Hypothalamus (tissue), 51 donors: ENCODE measurements at regions not wholly inside any gene's neighbourhood (a gene's known extent, or its start where the extent isn't known, plus 50 kb on each side); places are given as distances from the start of the nearest gene placed in this dataset.

Experiments
- DNase-seq, 51 donors: peaks; one replicate each; lab custom pipeline; 2025; lab: John Stamatoyannopoulos, UW

GRCh38 chr10:83037653-83038052 lies 1101.7 kb upstream of the GHITM start:
- DNase-seq, result no peak

GRCh38 chr10:83038631-83039030 lies 1100.7 kb upstream of the GHITM start:
- no peak for DNase-seq

GRCh38 chr10:83045731-83046130 lies 1093.6 kb upstream of the GHITM start:
- DNase-seq, result no peak

DNA sequence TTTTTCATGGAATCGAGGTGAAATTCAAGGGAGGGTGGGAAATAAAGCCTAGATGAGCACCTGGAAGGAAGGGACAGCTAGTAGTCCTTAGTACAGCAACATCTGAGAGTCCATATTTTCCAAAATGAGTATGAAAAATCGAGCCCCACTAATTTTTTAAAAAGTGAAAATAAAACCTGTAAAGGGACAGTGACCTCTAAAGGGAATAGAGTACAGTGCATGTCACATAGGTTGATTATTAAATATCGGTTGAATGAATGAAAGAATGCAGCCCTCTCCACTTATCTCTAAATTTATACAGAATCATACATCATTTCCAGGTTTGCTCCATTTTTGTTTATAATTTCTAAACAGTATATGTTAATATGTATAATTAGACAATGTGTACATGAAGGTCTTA lies 1088.5 kb upstream of the GHITM start:
- no peak for DNase-seq

DNA sequence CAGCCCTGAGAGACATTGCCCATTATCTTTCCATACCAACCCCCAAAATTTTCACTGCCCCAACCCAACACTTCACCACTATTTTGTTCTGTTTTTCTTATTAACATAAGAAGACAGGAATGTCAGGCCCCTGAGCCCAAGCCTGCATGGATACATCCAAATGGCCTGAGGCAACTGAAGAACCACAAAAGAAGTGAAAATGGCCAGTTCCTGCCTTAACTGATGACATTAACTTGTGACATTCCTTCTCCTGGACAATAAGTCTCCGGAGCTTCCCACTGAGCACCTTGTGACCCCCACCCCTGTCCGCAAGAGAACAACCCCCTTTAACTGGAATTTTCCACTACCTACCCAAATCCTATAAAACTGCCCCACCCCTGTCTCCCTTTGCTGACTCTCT lies 1076.4 kb upstream of the GHITM start:
- DNase-seq, result no peak

DNA sequence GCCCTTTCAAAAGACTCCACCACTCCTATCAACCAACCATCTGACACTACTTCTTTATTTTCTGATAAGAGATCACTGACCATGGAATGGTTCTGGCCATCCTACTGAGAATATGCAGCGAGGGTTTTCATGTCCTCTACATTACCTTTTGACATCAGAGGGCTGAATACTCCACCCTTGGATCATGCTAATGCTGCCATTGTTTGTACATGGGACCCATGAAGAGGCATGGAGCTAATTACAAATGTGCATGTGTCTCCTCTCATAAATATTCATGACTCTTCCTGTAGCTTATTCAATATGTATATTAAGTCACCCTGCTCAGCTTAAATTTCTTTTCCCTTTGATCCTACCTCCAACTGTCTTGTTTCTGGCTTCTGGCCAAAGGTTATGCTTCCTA lies 1065.8 kb upstream of the GHITM start:
- DNase-seq, result no peak

GRCh38 chr10:83075016-83075814 lies 1064.1 kb upstream of the GHITM start:
- DNase-seq, result no peak

DNA sequence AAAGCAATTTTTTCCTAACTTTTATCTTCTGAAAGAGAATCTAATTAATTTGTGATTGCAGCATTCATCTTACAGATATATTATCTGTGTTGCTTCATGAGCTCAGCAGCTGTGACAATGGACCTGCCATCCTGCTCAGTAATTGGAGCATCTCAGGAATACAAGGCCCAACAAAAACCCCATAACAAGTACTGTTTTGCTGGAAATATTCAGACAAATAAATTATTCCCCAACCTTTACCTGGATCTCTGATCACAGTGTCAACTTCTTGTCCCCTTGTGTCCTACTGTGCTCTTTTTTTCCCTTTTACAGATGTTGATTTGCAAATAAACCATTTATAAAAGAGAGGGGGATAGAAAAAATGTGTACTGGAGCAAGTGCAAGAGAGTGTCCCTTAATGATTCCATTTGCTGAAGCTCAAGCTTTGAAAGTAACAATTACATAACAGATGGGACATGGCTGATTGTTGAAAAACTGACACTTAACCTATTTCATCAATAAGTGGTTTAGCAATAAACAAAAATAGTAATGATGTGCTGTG lies 1063.4 kb upstream of the GHITM start:
- no peak for DNase-seq

DNA sequence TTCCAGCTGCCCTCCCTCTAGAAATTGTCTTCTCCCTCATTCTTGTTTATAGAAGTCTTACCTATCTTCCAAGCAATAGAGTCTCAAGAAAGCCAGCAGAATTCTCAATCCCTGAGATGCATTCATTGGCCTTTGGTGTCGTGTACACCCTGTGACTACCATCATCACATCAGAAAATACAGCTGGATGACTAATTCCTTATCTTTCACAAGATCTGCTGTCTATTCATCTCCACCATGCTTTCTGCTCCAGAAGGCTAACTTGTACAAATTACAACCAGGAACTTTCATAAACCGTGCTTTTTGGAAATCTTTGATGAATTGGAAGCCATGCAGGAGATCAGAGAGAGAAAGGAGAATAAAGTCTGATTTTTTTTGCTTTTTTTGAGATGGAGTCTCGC lies 1062.9 kb upstream of the GHITM start:
- DNase-seq, result no peak

- no peak for DNase-seq
These were observed 1061.1 kb upstream of the GHITM start for GRCh38 chr10:83078160-83078559.

DNA sequence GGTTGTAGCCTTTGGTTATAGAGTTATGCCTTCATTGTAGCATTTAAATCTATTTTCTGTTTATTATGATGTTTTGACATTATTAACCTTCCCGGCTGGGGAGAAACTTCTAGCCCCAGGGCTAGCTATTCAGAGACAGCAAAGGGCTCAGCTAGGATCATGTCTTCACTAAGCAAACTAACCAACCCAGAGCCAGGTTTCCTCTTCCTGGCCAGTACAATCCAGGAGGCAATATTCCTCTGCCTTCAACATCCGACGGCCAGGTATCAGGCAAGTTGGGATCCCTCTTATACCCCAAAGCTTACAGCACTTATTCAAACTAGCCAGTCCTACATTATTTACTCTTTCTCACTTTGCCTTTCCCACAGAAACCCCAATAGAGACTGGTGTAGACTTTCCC lies 1060.7 kb upstream of the GHITM start:
- DNase-seq, result no peak

GRCh38 chr10:83083831-83084230 lies 1055.5 kb upstream of the GHITM start:
- no peak for DNase-seq

DNA sequence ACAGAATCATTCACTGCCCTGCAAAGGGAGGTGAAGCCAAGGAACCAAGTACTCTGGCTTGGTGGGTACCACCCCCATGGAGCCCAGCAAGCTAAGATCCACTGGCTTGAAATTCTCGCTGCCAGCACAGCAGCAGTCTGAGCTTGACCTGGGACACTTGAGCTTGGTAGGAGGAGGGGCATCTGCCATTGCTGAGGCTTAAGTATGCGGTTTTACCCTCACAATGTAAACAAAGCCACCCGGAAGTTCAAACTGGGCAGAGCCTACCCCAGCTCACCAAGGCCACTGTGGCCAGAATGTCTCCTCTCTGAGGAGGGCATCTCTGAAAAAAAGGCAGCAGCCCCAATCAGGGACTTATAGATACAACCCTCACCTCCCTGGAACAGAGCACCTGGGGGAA lies 1050.0 kb upstream of the GHITM start:
- DNase-seq, result no peak

GRCh38 chr10:83104616-83105015 lies 1034.7 kb upstream of the GHITM start:
- DNase-seq, result no peak

GRCh38 chr10:83108565-83109333 lies 1030.6 kb upstream of the GHITM start:
- no peak for DNase-seq

- DNase-seq, result no peak
These were observed 1020.0 kb upstream of the GHITM start for GRCh38 chr10:83119346-83119745.

DNA sequence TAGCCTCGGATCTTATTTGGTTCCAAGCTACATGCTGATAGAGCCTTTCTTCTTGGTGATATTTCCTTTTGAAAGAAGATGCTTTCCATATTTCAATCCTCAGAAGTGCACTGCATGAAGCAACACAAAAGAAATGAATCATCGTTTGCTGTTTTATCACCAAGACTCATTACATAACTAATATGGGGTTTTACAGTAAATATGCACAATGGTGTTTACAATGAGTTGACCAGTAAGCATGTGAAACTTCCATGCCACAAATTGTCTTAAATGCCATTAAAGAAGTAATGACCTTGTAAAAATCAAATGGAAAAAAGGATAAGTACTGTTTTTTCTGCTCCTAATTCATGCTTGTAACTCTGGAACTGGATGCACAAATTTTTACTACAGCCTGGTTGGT lies 1017.0 kb upstream of the GHITM start:
- no peak for DNase-seq

- no peak for DNase-seq
These were observed 1011.2 kb upstream of the GHITM start for GRCh38 chr10:83127942-83128575.

DNA sequence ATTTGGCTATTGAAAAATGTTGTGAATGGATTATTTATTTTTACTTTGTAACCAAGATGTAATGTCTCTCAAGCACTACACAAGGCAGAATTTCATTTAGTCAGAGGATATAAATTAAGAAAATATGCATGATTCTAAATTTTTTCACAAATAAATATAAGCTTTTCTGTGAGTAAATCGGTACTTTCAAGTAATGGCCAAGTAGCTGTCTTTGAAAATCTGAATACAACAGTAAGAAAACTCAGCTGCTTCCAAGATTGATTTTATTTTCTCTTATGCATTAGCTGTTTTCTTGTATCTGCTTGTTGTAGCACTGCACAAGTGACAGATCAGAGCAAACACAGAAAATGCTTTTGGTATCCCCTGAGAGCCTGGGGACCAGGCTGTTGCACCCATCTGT lies 998.5 kb upstream of the GHITM start:
- no peak for DNase-seq

DNA sequence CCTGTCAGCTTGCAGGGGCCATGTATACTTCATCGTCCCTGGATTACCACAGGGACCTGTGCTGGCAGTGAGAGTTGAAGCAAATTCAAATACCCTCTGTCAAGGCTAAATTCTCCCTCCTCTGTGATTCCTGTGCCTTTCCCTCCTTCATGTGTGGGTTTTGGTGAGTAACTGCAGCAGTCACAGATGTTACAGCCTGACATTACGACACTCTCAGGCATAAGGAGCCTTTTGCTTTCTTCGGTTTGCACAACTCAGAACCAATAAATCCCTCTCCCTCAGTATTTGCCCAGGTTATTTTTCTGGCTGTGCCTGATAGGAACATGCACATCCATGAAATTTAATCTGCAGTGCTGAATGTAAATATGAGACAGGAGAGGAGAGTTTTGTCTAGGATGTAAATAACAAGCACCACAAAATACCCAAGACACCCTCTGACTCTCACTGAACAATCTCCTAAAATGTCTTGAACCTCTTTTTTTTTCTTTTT lies 997.2 kb upstream of the GHITM start:
- DNase-seq, result no peak

- DNase-seq, result no peak
These were observed 994.8 kb upstream of the GHITM start for GRCh38 chr10:83144461-83144860.
